ENCODE measurements at regions not wholly inside any gene's neighbourhood (a gene's known extent, or its start where the extent isn't known, plus 50 kb on each side); places are given as distances from the start of the nearest gene placed in this dataset.

DNA sequence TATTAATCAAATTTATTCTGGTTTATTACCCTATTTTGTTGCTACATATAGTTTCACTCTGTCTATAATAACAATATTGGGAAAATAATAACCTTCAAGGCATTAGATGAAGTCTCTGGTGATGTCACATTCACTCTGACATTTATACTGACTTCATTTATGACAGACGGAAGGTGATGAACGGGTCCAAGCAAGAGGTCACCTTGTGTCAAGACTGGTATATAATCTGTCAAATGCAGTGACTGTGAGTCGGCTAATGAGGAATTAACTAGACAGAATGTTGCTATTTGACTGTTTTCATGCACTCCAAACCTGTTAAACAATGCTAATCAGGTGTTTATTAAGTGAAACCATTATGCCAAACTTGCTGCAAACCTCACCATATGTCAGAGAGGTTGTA is 800.5 kb upstream of the KLHL1 start:
- Histone ChIP-seq H3K9me3 (ENCODE audit: control insufficient read depth, low read length) (no peaks in the 10 kb centered on the region), H3K9ac (ENCODE audit: low read length) (no peak overlapping the region), H3K4me1 (ENCODE audit: control insufficient read depth, insufficient read depth, low read length) (no peaks in the 10 kb centered on the region), H3K36me3 (ENCODE audit: control insufficient read depth, insufficient read depth, low read length) (no peaks in the 10 kb centered on the region), H3K27me3 (ENCODE audit: control insufficient read depth, insufficient read depth, low read length) (no peaks in the 10 kb centered on the region), H3K4me3 (ENCODE audit: low read length) (no peak overlapping the region)

DNA sequence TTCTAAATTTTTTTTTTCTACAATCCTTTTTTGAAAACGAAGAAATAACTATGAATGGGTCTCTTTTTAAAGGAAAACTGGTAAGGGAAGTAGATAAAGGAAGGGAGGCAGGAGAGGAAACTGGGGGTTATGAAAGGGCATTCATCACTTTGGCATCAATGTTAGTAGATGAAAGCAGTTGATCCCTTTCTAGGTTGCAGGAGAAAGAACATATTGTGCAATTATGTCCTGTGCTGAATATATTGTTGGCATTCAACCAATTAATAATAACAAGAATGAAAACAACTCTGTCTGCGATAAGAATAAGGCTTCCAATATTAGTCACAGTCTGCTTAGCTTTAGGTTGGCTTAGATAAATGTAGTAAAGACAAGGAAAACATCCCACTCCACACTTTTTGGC is 796.8 kb upstream of the KLHL1 start:
- H3K27me3 ChIP-seq (ENCODE audit: control insufficient read depth, insufficient read depth, low read length) = no peaks in the 10 kb centered on the region

DNA sequence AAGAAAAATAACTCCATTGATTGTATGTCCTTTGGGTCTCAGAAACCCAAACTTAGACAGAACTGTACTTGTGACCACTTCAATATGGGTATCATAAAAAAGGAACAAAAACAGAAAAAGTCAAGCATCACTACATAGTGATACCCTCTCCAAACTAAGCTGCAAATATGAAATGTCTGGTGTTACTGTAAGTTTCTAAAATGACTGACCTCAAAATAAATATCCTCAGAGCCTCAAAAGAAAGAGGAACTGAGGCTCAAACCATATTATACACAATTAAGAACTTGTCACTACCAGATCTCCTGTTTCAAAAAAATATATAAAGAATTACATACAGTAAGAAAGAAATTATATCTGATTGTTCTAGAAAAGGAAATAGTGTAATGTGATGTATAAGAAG is 787.9 kb upstream of the KLHL1 start:
- Histone ChIP-seq H3K27me3 (ENCODE audit: control insufficient read depth, insufficient read depth, low read length) (no peaks in the 10 kb centered on the region), H3K9me3 (ENCODE audit: control insufficient read depth, low read length) (no peaks in the 10 kb centered on the region), H3K4me1 (ENCODE audit: control insufficient read depth, insufficient read depth, low read length) (no peaks in the 10 kb centered on the region), H3K36me3 (ENCODE audit: control insufficient read depth, insufficient read depth, low read length) (no peaks in the 10 kb centered on the region), H3K9ac (ENCODE audit: low read length) (no peak overlapping the region), H3K4me3 (ENCODE audit: low read length) (no peak overlapping the region)

More for the DNA sequence above, 796.8 kb upstream of the KLHL1 start:
- Histone ChIP-seq H3K4me1 (ENCODE audit: control insufficient read depth, insufficient read depth, low read length) (no peaks in the 10 kb centered on the region), H3K36me3 (ENCODE audit: control insufficient read depth, insufficient read depth, low read length) (no peaks in the 10 kb centered on the region), H3K9ac (ENCODE audit: low read length) (no peak overlapping the region), H3K9me3 (ENCODE audit: control insufficient read depth, low read length) (no peaks in the 10 kb centered on the region), H3K4me3 (ENCODE audit: low read length) (no peak overlapping the region)

DNA sequence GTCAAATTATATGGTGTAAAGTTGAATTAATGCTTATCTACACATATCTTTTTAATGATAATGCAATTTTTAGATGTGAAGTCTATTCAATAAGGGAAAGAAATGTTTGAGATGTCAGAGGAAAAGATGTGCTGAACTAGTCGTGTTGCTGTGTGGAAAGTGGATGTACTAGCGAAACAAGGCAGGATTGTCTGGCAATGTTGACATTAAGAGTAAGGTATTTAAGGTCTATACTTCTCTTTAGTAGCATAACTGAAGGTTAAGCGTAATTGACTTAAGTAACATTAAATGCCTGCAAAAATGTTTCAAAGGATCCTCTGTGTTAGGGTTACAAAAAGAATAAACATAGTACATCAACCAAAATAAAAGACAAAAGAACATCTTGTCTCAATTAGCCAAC is 787.3 kb upstream of the KLHL1 start:
- Histone ChIP-seq H3K9me3 (ENCODE audit: control insufficient read depth, low read length) (no peaks in the 10 kb centered on the region), H3K4me1 (ENCODE audit: control insufficient read depth, insufficient read depth, low read length) (no peaks in the 10 kb centered on the region), H3K36me3 (ENCODE audit: control insufficient read depth, insufficient read depth, low read length) (no peaks in the 10 kb centered on the region), H3K4me3 (ENCODE audit: low read length) (no peak overlapping the region), H3K27me3 (ENCODE audit: control insufficient read depth, insufficient read depth, low read length) (no peaks in the 10 kb centered on the region), H3K9ac (ENCODE audit: low read length) (no peak overlapping the region)

DNA sequence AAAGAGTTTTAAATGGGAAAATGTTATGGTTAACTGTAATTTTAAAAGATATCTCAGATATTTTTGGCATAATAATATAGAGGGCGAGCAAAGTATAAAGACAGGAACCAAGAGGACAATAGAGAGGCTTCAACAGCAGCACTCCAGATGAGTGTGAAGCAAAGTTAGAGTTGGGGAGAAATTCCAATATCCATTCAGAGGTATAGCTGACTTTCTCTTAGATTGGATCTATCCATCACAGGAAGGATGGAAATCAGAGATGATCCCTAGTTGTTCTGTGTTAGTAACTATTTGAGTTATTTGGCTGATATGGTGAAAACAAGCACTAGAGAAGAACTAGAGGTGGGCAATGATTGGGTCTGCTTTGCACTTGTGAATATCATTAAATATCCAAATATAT is 786.0 kb upstream of the KLHL1 start:
- H3K9ac ChIP-seq (ENCODE audit: low read length) = no peak overlapping the region
- H3K4me1 ChIP-seq (ENCODE audit: control insufficient read depth, insufficient read depth, low read length) = no peaks in the 10 kb centered on the region
- H3K4me3 ChIP-seq (ENCODE audit: low read length) = no peak overlapping the region
- H3K36me3 ChIP-seq (ENCODE audit: control insufficient read depth, insufficient read depth, low read length) = no peaks in the 10 kb centered on the region
- H3K27me3 ChIP-seq (ENCODE audit: control insufficient read depth, insufficient read depth, low read length) = no peaks in the 10 kb centered on the region
- no peaks in the 10 kb centered on the region for H3K9me3 ChIP-seq (ENCODE audit: control insufficient read depth, low read length)

DNA sequence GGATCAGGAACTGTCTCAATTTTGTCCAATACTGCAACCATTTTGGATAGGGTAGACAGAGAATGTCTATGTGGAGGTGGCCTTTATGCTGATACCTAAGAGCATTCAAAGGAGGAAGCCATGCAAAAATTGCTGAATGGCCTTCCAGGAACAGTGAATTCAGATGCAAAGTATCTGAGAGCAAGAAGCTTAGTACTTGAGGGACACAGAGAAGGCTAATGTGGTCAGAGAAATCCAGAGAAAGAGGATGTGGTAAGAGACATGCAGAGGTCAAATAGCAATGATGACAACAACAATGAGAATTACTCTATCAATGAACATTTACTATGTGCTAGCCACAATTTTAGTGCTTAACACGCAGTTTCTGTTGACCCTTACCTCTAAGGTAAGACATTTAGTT is 785.6 kb upstream of the KLHL1 start:
- Histone ChIP-seq H3K9me3 (ENCODE audit: control insufficient read depth, low read length) (no peaks in the 10 kb centered on the region), H3K9ac (ENCODE audit: low read length) (no peak overlapping the region)

DNA sequence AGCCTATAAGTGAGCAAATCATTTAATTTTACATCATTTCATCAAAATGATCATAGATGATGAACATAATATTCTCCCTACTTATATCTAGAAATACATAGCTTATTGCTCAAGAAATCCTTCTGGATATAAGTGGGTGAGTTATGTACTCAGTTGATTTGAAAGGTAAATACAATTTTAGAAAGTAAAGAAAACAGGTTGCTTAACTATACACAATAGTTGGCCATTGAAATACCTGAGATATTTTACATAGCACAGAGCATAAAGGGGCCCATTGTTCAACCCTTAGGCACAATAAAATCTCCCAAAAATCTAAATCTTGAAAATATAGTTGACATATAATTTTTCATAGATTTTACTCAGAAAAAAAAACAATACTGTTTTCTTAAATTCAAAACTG is 782.0 kb upstream of the KLHL1 start:
- Histone ChIP-seq H3K4me3 (ENCODE audit: low read length) (no peak overlapping the region), H3K9me3 (ENCODE audit: control insufficient read depth, low read length) (no peaks in the 10 kb centered on the region), H3K9ac (ENCODE audit: low read length) (no peak overlapping the region), H3K27me3 (ENCODE audit: control insufficient read depth, insufficient read depth, low read length) (no peaks in the 10 kb centered on the region), H3K36me3 (ENCODE audit: control insufficient read depth, insufficient read depth, low read length) (no peaks in the 10 kb centered on the region), H3K4me1 (ENCODE audit: control insufficient read depth, insufficient read depth, low read length) (no peaks in the 10 kb centered on the region)

More for the DNA sequence above, 785.6 kb upstream of the KLHL1 start:
- Histone ChIP-seq H3K36me3 (ENCODE audit: control insufficient read depth, insufficient read depth, low read length) (no peaks in the 10 kb centered on the region), H3K27me3 (ENCODE audit: control insufficient read depth, insufficient read depth, low read length) (no peaks in the 10 kb centered on the region), H3K4me1 (ENCODE audit: control insufficient read depth, insufficient read depth, low read length) (no peaks in the 10 kb centered on the region), H3K4me3 (ENCODE audit: low read length) (no peak overlapping the region)

DNA sequence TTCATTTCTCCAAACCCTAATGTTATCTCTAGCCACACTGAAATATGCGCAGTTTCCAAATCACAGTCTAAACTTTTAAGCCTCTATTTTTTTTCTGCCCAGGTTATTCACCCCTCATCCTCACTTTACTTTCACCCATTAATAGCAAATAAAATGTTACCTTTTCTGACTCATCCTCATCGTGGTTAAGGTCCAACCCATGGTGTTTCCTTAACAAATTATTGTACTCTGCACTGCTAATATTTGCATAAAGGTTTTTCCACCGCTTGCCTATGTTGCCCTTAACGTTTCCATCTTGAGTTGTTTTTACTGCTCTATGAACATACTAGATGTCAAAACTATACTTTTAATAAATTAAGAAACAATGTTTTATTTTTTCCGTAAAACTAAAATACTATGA is 780.9 kb upstream of the KLHL1 start:
- H3K36me3 ChIP-seq (ENCODE audit: control insufficient read depth, insufficient read depth, low read length) = no peaks in the 10 kb centered on the region
- H3K4me3 ChIP-seq (ENCODE audit: low read length) = no peak overlapping the region
- no peaks in the 10 kb centered on the region for H3K9me3 ChIP-seq (ENCODE audit: control insufficient read depth, low read length)
- H3K4me1 ChIP-seq (ENCODE audit: control insufficient read depth, insufficient read depth, low read length) = no peaks in the 10 kb centered on the region
- H3K9ac ChIP-seq (ENCODE audit: low read length) = no peak overlapping the region
- H3K27me3 ChIP-seq (ENCODE audit: control insufficient read depth, insufficient read depth, low read length) = no peaks in the 10 kb centered on the region

DNA sequence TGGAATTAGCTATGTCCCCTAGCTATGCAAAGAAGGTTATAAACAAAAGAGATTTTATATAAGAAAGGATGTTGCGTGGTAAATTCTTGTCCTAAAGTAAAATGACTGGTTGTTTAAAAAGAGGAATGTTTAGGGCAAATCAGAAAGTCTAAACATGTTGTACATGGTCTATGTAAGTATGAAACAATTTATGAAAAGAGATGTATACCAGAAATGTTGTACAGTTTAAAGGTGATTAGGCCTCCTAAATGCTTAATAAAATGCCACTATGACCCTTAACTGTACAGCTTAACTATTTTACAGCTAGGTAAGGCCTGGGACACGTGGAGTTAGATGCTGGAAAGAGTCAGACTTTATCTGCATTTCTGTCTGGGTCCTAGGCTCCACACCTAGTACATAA is 775.9 kb upstream of the KLHL1 start:
- H3K9me3 ChIP-seq (ENCODE audit: control insufficient read depth, low read length) = no peaks in the 10 kb centered on the region
- no peaks in the 10 kb centered on the region for H3K27me3 ChIP-seq (ENCODE audit: control insufficient read depth, insufficient read depth, low read length)
- no peak overlapping the region for H3K9ac ChIP-seq (ENCODE audit: low read length)
- H3K36me3 ChIP-seq (ENCODE audit: control insufficient read depth, insufficient read depth, low read length) = no peaks in the 10 kb centered on the region
- H3K4me3 ChIP-seq (ENCODE audit: low read length) = no peak overlapping the region
- H3K4me1 ChIP-seq (ENCODE audit: control insufficient read depth, insufficient read depth, low read length) = no peaks in the 10 kb centered on the region

DNA sequence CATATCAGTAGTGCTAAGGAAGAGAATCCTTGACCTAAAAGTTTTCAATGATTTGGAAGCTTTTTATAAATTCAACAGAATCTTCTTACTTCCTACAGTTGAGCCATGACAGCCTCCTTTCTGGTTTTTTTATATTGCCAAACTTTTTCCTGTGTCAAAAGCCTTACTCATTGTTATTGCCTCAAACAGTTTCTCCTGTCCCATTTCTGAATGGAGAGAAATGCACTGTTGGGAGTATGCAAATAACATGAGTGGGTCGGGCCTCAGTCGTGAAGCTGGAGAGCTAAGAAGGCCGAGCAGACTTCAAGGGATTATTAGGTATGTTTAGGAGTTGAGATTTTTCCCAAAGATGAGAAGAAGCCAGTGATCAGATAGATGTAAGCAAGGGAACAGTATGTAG is 766.4 kb upstream of the KLHL1 start:
- no peaks in the 10 kb centered on the region for H3K4me1 ChIP-seq (ENCODE audit: control insufficient read depth, insufficient read depth, low read length)
- no peak overlapping the region for H3K4me3 ChIP-seq (ENCODE audit: low read length)
- H3K9me3 ChIP-seq (ENCODE audit: control insufficient read depth, low read length) = no peaks in the 10 kb centered on the region
- H3K9ac ChIP-seq (ENCODE audit: low read length) = no peak overlapping the region
- H3K27me3 ChIP-seq (ENCODE audit: control insufficient read depth, insufficient read depth, low read length) = no peaks in the 10 kb centered on the region
- H3K36me3 ChIP-seq (ENCODE audit: control insufficient read depth, insufficient read depth, low read length) = no peaks in the 10 kb centered on the region

DNA sequence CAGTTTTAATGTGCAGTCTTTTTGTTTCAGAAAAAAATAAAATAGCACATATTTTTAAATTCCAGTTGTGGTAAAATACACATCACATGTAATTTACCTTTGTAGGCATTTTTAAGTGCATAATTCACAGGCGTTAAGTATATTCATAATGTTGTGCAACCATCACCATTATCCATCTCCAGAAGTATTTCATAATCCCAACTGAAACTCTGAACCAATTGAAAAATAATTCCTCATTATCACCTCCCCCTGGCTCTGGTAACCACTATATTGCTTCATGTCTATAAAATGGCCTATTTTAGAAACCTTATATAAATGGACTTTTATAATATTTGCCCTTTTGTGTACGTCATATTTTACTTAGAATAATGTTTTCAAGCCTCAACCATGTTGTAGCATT is 756.5 kb upstream of the KLHL1 start:
- Histone ChIP-seq H3K4me1 (ENCODE audit: control insufficient read depth, insufficient read depth, low read length) (no peaks in the 10 kb centered on the region), H3K36me3 (ENCODE audit: control insufficient read depth, insufficient read depth, low read length) (no peaks in the 10 kb centered on the region), H3K9me3 (ENCODE audit: control insufficient read depth, low read length) (no peaks in the 10 kb centered on the region), H3K4me3 (ENCODE audit: low read length) (no peak overlapping the region), H3K27me3 (ENCODE audit: control insufficient read depth, insufficient read depth, low read length) (no peaks in the 10 kb centered on the region), H3K9ac (ENCODE audit: low read length) (no peak overlapping the region)

DNA sequence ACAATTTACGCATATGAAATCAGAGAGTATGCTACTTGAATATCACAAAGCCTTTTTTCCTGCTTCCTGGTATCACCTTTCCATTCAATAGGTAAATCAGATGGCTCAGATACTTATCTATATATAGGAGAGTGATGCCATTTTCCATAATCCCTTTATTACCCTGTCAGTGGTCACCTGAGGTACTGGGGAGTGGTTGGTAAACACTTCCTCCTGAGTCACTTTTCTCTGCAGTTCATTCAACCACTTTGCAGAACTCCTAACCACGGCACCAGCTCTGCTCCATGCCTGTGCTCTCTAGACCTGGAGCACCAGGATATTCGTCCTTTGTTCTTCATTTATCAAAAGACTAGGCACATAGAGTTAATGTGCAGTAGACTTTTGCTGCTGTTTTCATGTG is 748.5 kb upstream of the KLHL1 start:
- H3K36me3 ChIP-seq (ENCODE audit: control insufficient read depth, insufficient read depth, low read length) = no peaks in the 10 kb centered on the region
- H3K9ac ChIP-seq (ENCODE audit: low read length) = no peak overlapping the region

DNA sequence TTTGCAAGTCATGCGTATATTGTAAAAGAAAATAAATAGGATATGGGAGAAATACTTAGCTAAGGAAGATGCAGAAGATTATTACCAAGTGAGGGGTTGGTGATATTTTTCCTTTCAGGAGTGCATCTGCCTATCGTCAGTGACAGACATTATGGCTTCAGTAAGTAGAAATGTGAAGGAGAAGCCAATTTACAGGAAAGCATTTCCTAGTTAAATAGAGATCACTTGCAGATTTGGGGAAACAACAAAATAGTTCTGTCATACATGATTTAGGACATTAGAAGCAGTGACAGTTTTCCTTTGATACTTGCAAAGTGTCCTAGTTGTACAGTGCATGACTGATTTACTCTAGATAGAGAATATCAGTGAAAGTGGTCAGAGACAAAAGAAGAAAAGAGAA is 747.8 kb upstream of the KLHL1 start:
- Histone ChIP-seq H3K4me3 (ENCODE audit: low read length) (no peak overlapping the region), H3K36me3 (ENCODE audit: control insufficient read depth, insufficient read depth, low read length) (no peaks in the 10 kb centered on the region), H3K4me1 (ENCODE audit: control insufficient read depth, insufficient read depth, low read length) (no peaks in the 10 kb centered on the region), H3K9ac (ENCODE audit: low read length) (no peak overlapping the region), H3K27me3 (ENCODE audit: control insufficient read depth, insufficient read depth, low read length) (no peaks in the 10 kb centered on the region), H3K9me3 (ENCODE audit: control insufficient read depth, low read length) (no peaks in the 10 kb centered on the region)

More for the DNA sequence above, 748.5 kb upstream of the KLHL1 start:
- Histone ChIP-seq H3K4me1 (ENCODE audit: control insufficient read depth, insufficient read depth, low read length) (no peaks in the 10 kb centered on the region), H3K27me3 (ENCODE audit: control insufficient read depth, insufficient read depth, low read length) (no peaks in the 10 kb centered on the region), H3K9me3 (ENCODE audit: control insufficient read depth, low read length) (no peaks in the 10 kb centered on the region), H3K4me3 (ENCODE audit: low read length) (no peak overlapping the region)

All from mucosa of stomach (tissue), 1 donor.